ENCODE measurements at regions not wholly inside any gene's neighbourhood (a gene's known extent, or its start where the extent isn't known, plus 50 kb on each side); places are given as distances from the start of the nearest gene placed in this dataset.

DNA sequence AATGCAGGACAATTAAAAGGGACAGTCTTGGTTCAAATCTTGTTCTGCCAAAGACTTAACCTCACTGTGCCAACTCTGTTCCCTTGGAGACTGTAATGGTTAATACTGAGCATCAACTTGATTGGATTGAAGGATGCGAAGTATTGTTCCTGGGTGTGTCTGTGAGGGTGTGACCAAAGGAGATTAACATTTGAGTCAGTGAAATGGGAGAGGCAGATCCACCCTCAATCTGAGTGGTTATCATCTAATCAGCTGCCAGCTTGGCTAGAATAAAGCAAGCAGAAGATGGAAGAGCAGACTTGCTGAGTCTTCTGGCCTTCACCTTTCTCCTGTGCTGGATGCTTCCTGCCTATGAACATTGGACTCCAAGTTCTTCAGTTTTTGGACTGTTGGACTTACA, 474.4 kb downstream of the CD83 start:
- ChIA-PET RAD21 (ENCODE audit: low non-redundant PET in 1 of 2, low total read pairs in 2 of 2, uncharacterized antibody in 2 of 2, unreplicated experiment in 2 of 2) (no interaction called here), CTCF (no interaction called here), POLR2A (no interaction called here)
- Histone ChIP-seq H3K9me2 (ENCODE audit: insufficient read depth) (no peaks in the 10 kb centered on the region), H3K27me3 (ENCODE audit: insufficient read depth, low read length) (no peaks in the 10 kb centered on the region), H3K9ac (ENCODE audit: low read length) (no peak overlapping the region), H3K4me2 (ENCODE audit: low read length) (no peak overlapping the region), H4K20me1 (ENCODE audit: insufficient read depth) (no peaks in the 10 kb centered on the region), H3K4me1 (ENCODE audit: control insufficient read depth in 1 of 2, insufficient read depth in 2 of 2, low read length in 2 of 2) (peaks cover 0 to 3% of the 10 kb centered on the region in 2 experiments; a peak in 1 of 4 replicates), H3K36me3 (ENCODE audit: control insufficient read depth in 1 of 2, insufficient read depth in 2 of 2, low read length in 2 of 2) (no peaks in the 10 kb centered on the region), H2AFZ (ENCODE audit: low read depth, low read length, poor library complexity, severe bottlenecking) (no peak overlapping the region), H3K4me3 (replicated peaks in 1 of 2; ENCODE audit: low read depth in 1 of 2, low read length in 2 of 2) (no peak overlapping the region), H3K79me2 (ENCODE audit: insufficient read depth, low read length) (no peaks in the 10 kb centered on the region), H3K27ac (ENCODE audit: low read depth, low read length) (no peak overlapping the region), H3K9me3 (ENCODE audit: control insufficient read depth in 1 of 2, insufficient read depth in 1 of 2, low read depth in 1 of 2, low read length in 2 of 2) (no peaks in the 10 kb centered on the region)
- intact Hi-C loops (cut with micrococcal nuclease), result no loop called here
- ATAC-seq, result no peak
- no peak for DNase-seq (ENCODE audit: low read depth, low spot score)
- TF ChIP-seq ZFX (IDR thresholded peaks at IDR 0.05) (no peak), SRF (IDR thresholded peaks at IDR 0.05; ENCODE audit: low read depth) (no peak), FOSL1 (IDR thresholded peaks at IDR 0.05; ENCODE audit: low read depth) (no peak), EGR1 (IDR thresholded peaks at IDR 0.05; ENCODE audit: low read depth) (no peak), YY1 (IDR thresholded peaks at IDR 0.05; ENCODE audit: extremely low read depth, insufficient replicate concordance, low read depth, low read length) (no peak), JUND (IDR thresholded peaks at IDR 0.05) (no peak), SIN3A (IDR thresholded peaks at IDR 0.05; ENCODE audit: low read depth) (no peak), SP1 (IDR thresholded peaks at IDR 0.05; ENCODE audit: low read depth) (no peak), POLR2A (IDR thresholded peaks at IDR 0.05; ENCODE audit: borderline replicate concordance, extremely low read depth, insufficient read depth, insufficient read length) (no peak), TCF7L2 (IDR thresholded peaks at IDR 0.05; ENCODE audit: borderline replicate concordance, extremely low read depth, insufficient read depth, insufficient read length) (no peak), EZH2phosphoT487 (IDR thresholded peaks at IDR 0.05; ENCODE audit: borderline replicate concordance) (no peak)
- BruUV-seq (replicated peaks), result no TSS peak

GRCh38 chr6:14593286-14593685, 475.7 kb downstream of the CD83 start:
- H3K79me2 ChIP-seq (ENCODE audit: insufficient read depth, low read length), result no peaks in the 10 kb centered on the region
- H3K9ac ChIP-seq (ENCODE audit: low read length), result no peak overlapping the region
- ChIA-PET RAD21 (ENCODE audit: low non-redundant PET in 1 of 2, low total read pairs in 2 of 2, uncharacterized antibody in 2 of 2, unreplicated experiment in 2 of 2) (no interaction called here), POLR2A (interaction anchor here (0.6 kb wide), 1 partner anchor 26 kb away, joined by 4 read pairs; no protein-coding TSS in a partner anchor), CTCF (no interaction called here)
- no peak overlapping the region for H3K4me3 ChIP-seq (replicated peaks in 1 of 2; ENCODE audit: low read depth in 1 of 2, low read length in 2 of 2)
- no peak overlapping the region for H3K4me2 ChIP-seq (ENCODE audit: low read length)
- no peak overlapping the region for H2AFZ ChIP-seq (ENCODE audit: low read depth, low read length, poor library complexity, severe bottlenecking)
- no peaks in the 10 kb centered on the region for H4K20me1 ChIP-seq (ENCODE audit: insufficient read depth)
- no peaks in the 10 kb centered on the region for H3K27me3 ChIP-seq (ENCODE audit: insufficient read depth, low read length)
- H3K27ac ChIP-seq (ENCODE audit: low read depth, low read length), result no peak overlapping the region
- no peak for DNase-seq (ENCODE audit: low read depth, low spot score)
- TF ChIP-seq EGR1 (IDR thresholded peaks at IDR 0.05; ENCODE audit: low read depth), result no peak
- no peak for TF ChIP-seq JUND (IDR thresholded peaks at IDR 0.05)
- TF ChIP-seq, protein P1, sequence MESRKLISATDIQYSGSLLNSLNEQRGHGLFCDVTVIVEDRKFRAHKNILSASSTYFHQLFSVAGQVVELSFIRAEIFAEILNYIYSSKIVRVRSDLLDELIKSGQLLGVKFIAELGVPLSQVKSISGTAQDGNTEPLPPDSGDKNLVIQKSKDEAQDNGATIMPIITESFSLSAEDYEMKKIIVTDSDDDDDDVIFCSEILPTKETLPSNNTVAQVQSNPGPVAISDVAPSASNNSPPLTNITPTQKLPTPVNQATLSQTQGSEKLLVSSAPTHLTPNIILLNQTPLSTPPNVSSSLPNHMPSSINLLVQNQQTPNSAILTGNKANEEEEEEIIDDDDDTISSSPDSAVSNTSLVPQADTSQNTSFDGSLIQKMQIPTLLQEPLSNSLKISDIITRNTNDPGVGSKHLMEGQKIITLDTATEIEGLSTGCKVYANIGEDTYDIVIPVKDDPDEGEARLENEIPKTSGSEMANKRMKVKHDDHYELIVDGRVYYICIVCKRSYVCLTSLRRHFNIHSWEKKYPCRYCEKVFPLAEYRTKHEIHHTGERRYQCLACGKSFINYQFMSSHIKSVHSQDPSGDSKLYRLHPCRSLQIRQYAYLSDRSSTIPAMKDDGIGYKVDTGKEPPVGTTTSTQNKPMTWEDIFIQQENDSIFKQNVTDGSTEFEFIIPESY (IDR thresholded peaks at IDR 0.05; ENCODE audit: extremely low read depth, insufficient replicate concordance, low read length), result no peak
- H3K9me2 ChIP-seq (ENCODE audit: insufficient read depth), result no peaks in the 10 kb centered on the region
- no peaks in the 10 kb centered on the region for H3K36me3 ChIP-seq (ENCODE audit: control insufficient read depth in 1 of 2, insufficient read depth in 2 of 2, low read length in 2 of 2)
- intact Hi-C loops (cut with micrococcal nuclease), result no loop called here
- peaks cover 0 to 3% of the 10 kb centered on the region in 2 experiments; a peak in 1 of 4 replicates for H3K4me1 ChIP-seq (ENCODE audit: control insufficient read depth in 1 of 2, insufficient read depth in 2 of 2, low read length in 2 of 2)
- H3K9me3 ChIP-seq (ENCODE audit: control insufficient read depth in 1 of 2, insufficient read depth in 1 of 2, low read depth in 1 of 2, low read length in 2 of 2), result no peaks in the 10 kb centered on the region
- ATAC-seq, result no peak
- BruUV-seq (replicated peaks), result no TSS peak

Data from HCT116 (cell line).